Neural cell (in vitro differentiated cells): ENCODE measurements at regions not wholly inside any gene's neighbourhood (a gene's known extent, or its start where the extent isn't known, plus 50 kb on each side); places are given as distances from the start of the nearest gene placed in this dataset.

Source experiments
- H2AFZ ChIP-seq: fragments of 200-600, 300-800 bp; sonication (generic), shearing (Covaris generic); 2 replicates; pipeline ENCODE4 v1.6.0; 2014; ENCODE audit warnings: low read depth, mild to moderate bottlenecking, antibody characterized with exemption, low read length, moderate library complexity
- H3F3A ChIP-seq: fragments of 200-600 bp; shearing (Covaris generic); 2 replicates; pipeline ENCODE4 v1.6.1; 2016; ENCODE audit warnings: mild to moderate bottlenecking, moderate library complexity, mixed read lengths, antibody characterized with exemption, low read length; ENCODE audit not compliant: insufficient read depth, poor library complexity, severe bottlenecking
- H3K27ac ChIP-seq: fragments of 200-600, 300-800 bp; sonication (generic), shearing (Covaris generic); 2 replicates; pipeline ENCODE4 v1.5.1; 2014; ENCODE audit warnings: mild to moderate bottlenecking, low read length, moderate library complexity
- H3K27me3 ChIP-seq: fragments of 300-800, 200-600 bp; sonication (generic), shearing (Covaris generic); 2 replicates; pipeline ENCODE4 v1.6.0; 2014; ENCODE audit warnings: mild to moderate bottlenecking, low read depth, low read length, moderate library complexity; ENCODE audit not compliant: insufficient read depth
- H3K36me3 ChIP-seq: fragments of 300-800, 200-600 bp; sonication (generic), shearing (Covaris generic); 2 replicates; pipeline ENCODE4 v1.5.1; 2014; ENCODE audit warnings: mild to moderate bottlenecking, antibody characterized with exemption, low read length, moderate library complexity; ENCODE audit not compliant: insufficient read depth
- H3K4me2 ChIP-seq: fragments of 300-800, 200-600 bp; sonication (generic), shearing (Covaris generic); 2 replicates; pipeline ENCODE4 v1.6.0; 2014; ENCODE audit warnings: mild to moderate bottlenecking, low read length
- H3K4me3 ChIP-seq: fragments of 300-800, 200-600 bp; sonication (generic), shearing (Covaris generic); 2 replicates; pipeline ENCODE4 v1.5.1; 2014; ENCODE audit warnings: mild to moderate bottlenecking, low read length, moderate library complexity
- H3K79me2 ChIP-seq: fragments of 200-600 bp; shearing (Covaris generic); replicated peaks from 2 replicates; pipeline ENCODE4 v1.6.0; 2014; ENCODE audit warnings: mild to moderate bottlenecking, low read length, moderate library complexity; ENCODE audit not compliant: insufficient read depth
- H3K9ac ChIP-seq: fragments of 300-800, 200-600 bp; sonication (generic), shearing (Covaris generic); 2 replicates; pipeline ENCODE4 v1.6.1; 2016; ENCODE audit warnings: mild to moderate bottlenecking, low read length, mixed read lengths
- H3K9me2 ChIP-seq: fragments of 200-600 bp; shearing (Covaris generic); 2 replicates; pipeline ENCODE4 v1.6.1; 2016; ENCODE audit warnings: mild to moderate bottlenecking, low read length, mixed read lengths; ENCODE audit not compliant: insufficient read depth
- H3K9me3 ChIP-seq: fragments of 200-600, 300-800 bp; sonication (generic), shearing (Covaris generic); 2 replicates; pipeline ENCODE4 v1.6.1; 2016; ENCODE audit warnings: mild to moderate bottlenecking, mixed run types, low read length, moderate library complexity, mixed read lengths
- H4K20me1 ChIP-seq: fragments of 200-600 bp; shearing (Covaris generic); 2 replicates; pipeline ENCODE4 v1.6.1; 2016; ENCODE audit warnings: mild to moderate bottlenecking, mixed run types; ENCODE audit not compliant: insufficient read depth
- CTCF ChIP-seq: fragments of 450-650 bp; IDR thresholded peaks from 2 replicates; pipeline ENCODE4 v1.5.1; 2014; ENCODE audit warnings: antibody characterized with exemption, mild to moderate bottlenecking, moderate library complexity; ENCODE audit not compliant: poor library complexity, severe bottlenecking
- EP300 ChIP-seq: fragments of 450-650 bp; conservative IDR thresholded peaks from 2 replicates; pipeline ENCODE4 v1.6.1; 2014; ENCODE audit warnings: antibody characterized with exemption, mild to moderate bottlenecking, moderate library complexity; ENCODE audit not compliant: poor library complexity, severe bottlenecking
- EZH2 ChIP-seq: fragments of 200-600, 300-800 bp; shearing (Covaris generic), sonication (generic); IDR thresholded peaks from 2 replicates; pipeline ENCODE4 v1.6.1; 2014; ENCODE audit warnings: antibody characterized with exemption, low read length, borderline replicate concordance, mild to moderate bottlenecking; ENCODE audit not compliant: insufficient read depth, poor library complexity, severe bottlenecking
- MXI1 ChIP-seq: fragments of 450-650 bp; conservative IDR thresholded peaks from 2 replicates; pipeline ENCODE4 v1.6.1; 2014; ENCODE audit warnings: antibody characterized with exemption, mild to moderate bottlenecking; ENCODE audit not compliant: poor library complexity, severe bottlenecking
- POLR2AphosphoS5 ChIP-seq: IDR thresholded peaks from 2 replicates; pipeline ENCODE4 v1.6.1; 2012
- RAD21 ChIP-seq: fragments of 450-650 bp; conservative IDR thresholded peaks from 2 replicates; pipeline ENCODE4 v1.6.1; 2014; ENCODE audit warnings: antibody characterized with exemption, mild to moderate bottlenecking, moderate library complexity
- REST ChIP-seq: IDR thresholded peaks from 2 replicates; pipeline ENCODE4 v1.6.1; 2012; ENCODE audit warnings: borderline replicate concordance
- SMC3 ChIP-seq: fragments of 450-650 bp; conservative IDR thresholded peaks from 2 replicates; pipeline ENCODE4 v1.6.1; 2014; ENCODE audit warnings: antibody characterized with exemption, mild to moderate bottlenecking, moderate library complexity; ENCODE audit not compliant: poor library complexity
- TAF1 ChIP-seq: IDR thresholded peaks from 2 replicates; pipeline ENCODE4 v1.6.1; 2012; ENCODE audit warnings: low read depth

DNA sequence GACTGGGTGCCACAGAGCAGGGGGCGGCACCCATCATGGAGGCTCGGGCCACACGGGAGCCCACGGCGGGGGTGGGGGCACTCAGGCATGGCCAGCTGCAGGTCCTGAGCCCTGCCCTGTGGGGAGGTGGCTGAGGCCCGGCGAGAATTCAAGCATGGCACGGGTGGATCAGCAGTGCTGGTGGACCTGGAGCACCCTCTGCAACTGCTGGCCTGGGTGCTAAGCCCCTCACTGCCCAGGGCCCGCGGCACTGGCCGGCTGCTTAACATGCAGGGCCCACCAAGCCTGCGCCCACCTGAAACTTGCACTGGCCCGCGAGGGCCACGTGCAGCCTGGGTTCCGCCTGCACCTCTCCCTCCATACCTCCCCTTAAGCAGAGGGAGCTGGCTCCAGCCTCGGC lies 258.6 kb downstream of the CENPC start:
- H3K9ac ChIP-seq, result no peak overlapping the region
- H3K36me3 ChIP-seq, result no peaks in the 10 kb centered on the region
- no peak overlapping the region for H3K4me2 ChIP-seq
- no peaks in the 10 kb centered on the region for H3F3A ChIP-seq
- no peak overlapping the region for H2AFZ ChIP-seq
- no peaks in the 10 kb centered on the region for H3K27me3 ChIP-seq
- no peaks in the 10 kb centered on the region for H3K79me2 ChIP-seq
- no peak overlapping the region for H3K27ac ChIP-seq
- no peaks in the 10 kb centered on the region for H3K9me3 ChIP-seq
- no peak overlapping the region for H3K4me3 ChIP-seq
- TF ChIP-seq RAD21 (no peak), EZH2 (no peak), CTCF (no peak)
- no peaks in the 10 kb centered on the region for H3K9me2 ChIP-seq
- no peaks in the 10 kb centered on the region for H4K20me1 ChIP-seq

DNA sequence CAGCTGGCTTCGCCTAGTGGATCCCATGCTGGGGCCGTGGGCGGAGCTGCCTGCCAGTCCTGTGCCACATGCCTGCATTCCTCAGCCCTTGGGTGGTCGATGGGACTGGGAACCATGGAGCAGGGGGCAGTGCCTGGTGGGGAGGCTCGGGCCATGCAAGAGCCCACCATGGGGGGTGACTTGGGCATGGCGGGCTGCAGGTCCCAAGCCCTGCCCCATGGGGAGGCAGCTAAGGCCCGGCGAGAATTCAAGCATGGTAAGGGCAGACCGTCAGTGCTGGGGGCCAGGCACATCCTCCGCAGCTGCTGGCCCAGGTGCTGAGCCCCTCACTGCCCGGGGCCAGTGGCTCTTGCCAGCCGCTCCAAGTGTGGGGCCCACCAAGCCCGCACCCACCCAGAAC lies 262.6 kb downstream of the CENPC start:
- no peaks in the 10 kb centered on the region for H3F3A ChIP-seq
- H3K9me3 ChIP-seq, result no peaks in the 10 kb centered on the region
- H3K27me3 ChIP-seq, result no peaks in the 10 kb centered on the region
- no peak overlapping the region for H3K9ac ChIP-seq
- H2AFZ ChIP-seq, result no peak overlapping the region
- no peaks in the 10 kb centered on the region for H4K20me1 ChIP-seq
- no peaks in the 10 kb centered on the region for H3K9me2 ChIP-seq
- H3K36me3 ChIP-seq, result no peaks in the 10 kb centered on the region
- no peak overlapping the region for H3K27ac ChIP-seq
- no peak overlapping the region for H3K4me2 ChIP-seq
- no peak overlapping the region for H3K4me3 ChIP-seq
- TF ChIP-seq EZH2 (no peak), EP300 (no peak), TAF1 (no peak), REST (no peak), POLR2AphosphoS5 (no peak), SMC3 (no peak), RAD21 (no peak), MXI1 (no peak), CTCF (no peak)
- no peaks in the 10 kb centered on the region for H3K79me2 ChIP-seq
